H1 (cell line): ENCODE measurements at regions not wholly inside any gene's neighbourhood (a gene's known extent, or its start where the extent isn't known, plus 50 kb on each side); places are given as distances from the start of the nearest gene placed in this dataset.

Experiments
- CTCF ChIA-PET: fragments of 300-600 bp; sonication (Branson Sonifier 250); formaldehyde crosslinking; loops from one replicate; lab custom pipeline; 2021; ENCODE audit not compliant: partially characterized antibody; lab: Charles Lee
- POLR2A ChIA-PET: fragments of 300-600 bp; sonication (Branson Sonifier 250); formaldehyde crosslinking; loops from one replicate; lab custom pipeline; 2021; ENCODE audit warnings: inconsistent platforms; ENCODE audit not compliant: partially characterized antibody; lab: Charles Lee
- DNase-seq, 2 experiments: peaks; one replicate each; pipeline versions ENCODE4 v3.0.0 to v3.0.0-alpha.2; 2010 to 2022; ENCODE audit warnings: low spot score in 2 of 2, low read depth in 1 of 2, mixed read lengths in 1 of 2
- FAIRE-seq: peaks from 2 replicates; lab custom pipeline; 2011; peaks lifted over from hg19 to GRCh38; lab: Jason Lieb, UNC
- H2AFZ ChIP-seq: 2 replicates; pipeline ENCODE4 v1.8.1; 2012; ENCODE audit warnings: low read length, inconsistent platforms
- H2AK5ac ChIP-seq: 2 replicates; pipeline ENCODE4 v1.6.1; 2013; ENCODE audit warnings: low read depth, low read length
- H2BK120ac ChIP-seq: replicated peaks from 2 replicates; pipeline ENCODE3; 2013; ENCODE audit warnings: low read depth, low read length, inconsistent platforms
- H2BK12ac ChIP-seq: 2 replicates; pipeline ENCODE4 v1.6.1; 2013; ENCODE audit warnings: low read depth, low read length
- H2BK15ac ChIP-seq: 2 replicates; pipeline ENCODE4 v1.6.1; 2013; ENCODE audit warnings: low read length
- H2BK20ac ChIP-seq: 2 replicates; pipeline ENCODE4 v1.6.1; 2013; ENCODE audit warnings: low read length
- H2BK5ac ChIP-seq: 2 replicates; pipeline ENCODE4 v1.6.1; 2013; ENCODE audit warnings: low read depth, low read length
- H3K14ac ChIP-seq: 2 replicates; pipeline ENCODE4 v1.6.1; 2013; ENCODE audit warnings: inconsistent platforms; ENCODE audit not compliant: insufficient read length
- H3K18ac ChIP-seq: 2 replicates; pipeline ENCODE4 v1.6.1; 2013; ENCODE audit warnings: low read length; ENCODE audit errors: extremely low read depth
- H3K23ac ChIP-seq: 2 replicates; pipeline ENCODE4 v1.6.1; 2013; ENCODE audit warnings: inconsistent platforms; ENCODE audit not compliant: insufficient read length
- H3K23me2 ChIP-seq: 2 replicates; pipeline ENCODE4 v1.6.1; 2013; ENCODE audit warnings: low read depth, low read length
- H3K27ac ChIP-seq: 2 replicates; pipeline ENCODE4 v1.6.1; 2011; ENCODE audit warnings: low read depth, low read length, inconsistent platforms
- H3K27me3 ChIP-seq, 4 experiments: replicated peaks in 1 of 4; 1 replicate in 1 of 4; 2 replicates in 3 of 4; pipeline versions ENCODE4 v1.6.1 to v1.8.1; 2011 to 2013; ENCODE audit warnings: low read length in 3 of 4, mild to moderate bottlenecking in 3 of 4, inconsistent platforms in 2 of 4, mixed read lengths in 2 of 4, moderate library complexity in 1 of 4; ENCODE audit not compliant: control insufficient read depth in 3 of 4, insufficient read depth in 3 of 4; ENCODE audit errors: extremely low read depth in 1 of 4
- H3K36me3 ChIP-seq, 4 experiments: 2 replicates each; pipeline versions ENCODE4 v1.6.1 to v1.8.1; 2011 to 2013; ENCODE audit warnings: mild to moderate bottlenecking in 4 of 4, low read length in 3 of 4, moderate library complexity in 2 of 4, control low read depth in 1 of 4, inconsistent platforms in 1 of 4; ENCODE audit not compliant: insufficient read depth in 4 of 4, control insufficient read depth in 2 of 4
- H3K4ac ChIP-seq: replicated peaks from 2 replicates; pipeline ENCODE3; 2013; ENCODE audit warnings: low read length, low read depth, mixed read lengths, inconsistent platforms; ENCODE audit not compliant: insufficient read length
- H3K4me1 ChIP-seq, 4 experiments: replicated peaks in 1 of 4; 1 replicate in 1 of 4; 2 replicates in 3 of 4; pipeline versions ENCODE4 v1.6.1 to v1.8.1; 2011 to 2013; ENCODE audit warnings: low read length in 3 of 4, inconsistent platforms in 2 of 4, mixed read lengths in 1 of 4; ENCODE audit not compliant: insufficient read depth in 4 of 4, control insufficient read depth in 3 of 4
- H3K4me2 ChIP-seq, 2 experiments: 2 replicates each; pipeline versions ENCODE4 v1.6.1 to v1.8.1; 2011 to 2013; ENCODE audit warnings: low read depth in 2 of 2, low read length in 2 of 2, control low read depth in 1 of 2, inconsistent platforms in 1 of 2, mild to moderate bottlenecking in 1 of 2; ENCODE audit not compliant: insufficient read depth in 1 of 2
- H3K4me3 ChIP-seq, 4 experiments: fragments of 200-600, 300-600 bp in 1 of 4; sonication (generic), shearing (Covaris generic), sonication (Bioruptor Twin) in 1 of 4; 2 replicates each; pipeline versions ENCODE4 v1.5.1 to v1.8.1; 2011 to 2016; ENCODE audit warnings: low read length in 4 of 4, low read depth in 3 of 4, control low read depth in 2 of 4, inconsistent platforms in 2 of 4, mild to moderate bottlenecking in 2 of 4, mixed read lengths in 1 of 4, moderate library complexity in 1 of 4; ENCODE audit not compliant: insufficient read depth in 2 of 4; ENCODE audit errors: extremely low read depth in 1 of 4
- H3K56ac ChIP-seq: replicated peaks from 2 replicates; pipeline ENCODE3; 2013; ENCODE audit warnings: low read depth, mild to moderate bottlenecking, mixed read lengths, low read length, inconsistent platforms; ENCODE audit not compliant: insufficient read length
- H3K79me1 ChIP-seq: 2 replicates; pipeline ENCODE4 v1.6.1; 2013; ENCODE audit warnings: low read depth, low read length, control low read depth
- H3K79me2 ChIP-seq, 2 experiments: 2 replicates each; pipeline versions ENCODE4 v1.6.1 to v1.8.1; 2012 to 2013; ENCODE audit warnings: low read length in 2 of 2, mild to moderate bottlenecking in 2 of 2, inconsistent platforms in 1 of 2; ENCODE audit not compliant: insufficient read depth in 2 of 2, control insufficient read depth in 1 of 2
- H3K9ac ChIP-seq, 4 experiments: replicated peaks in 1 of 4; 1 replicate in 1 of 4; 2 replicates in 3 of 4; pipeline versions ENCODE4 v1.6.1 to v1.8.1; 2011 to 2013; ENCODE audit warnings: low read depth in 3 of 4, low read length in 3 of 4, control low read depth in 2 of 4, mild to moderate bottlenecking in 2 of 4, moderate library complexity in 2 of 4, inconsistent platforms in 1 of 4; ENCODE audit errors: extremely low read depth in 1 of 4
- H3K9me3 ChIP-seq, 2 experiments: 2 replicates each; pipeline versions ENCODE4 v1.6.1 to v1.8.1; 2012 to 2013; ENCODE audit warnings: mild to moderate bottlenecking in 2 of 2, moderate library complexity in 2 of 2, control low read depth in 1 of 2, inconsistent platforms in 1 of 2, low read depth in 1 of 2, low read length in 1 of 2, mixed read lengths in 1 of 2; ENCODE audit not compliant: insufficient read depth in 2 of 2
- H4K20me1 ChIP-seq, 2 experiments: replicated peaks in 1 of 2; 2 replicates each; pipeline versions ENCODE3 to v1.8.1; 2011 to 2013; ENCODE audit warnings: inconsistent platforms in 2 of 2, low read length in 2 of 2, mild to moderate bottlenecking in 1 of 2; ENCODE audit not compliant: insufficient read depth in 2 of 2, control insufficient read depth in 1 of 2
- H4K5ac ChIP-seq: 2 replicates; pipeline ENCODE4 v1.6.1; 2013; ENCODE audit warnings: low read length, low read depth, mixed read lengths, inconsistent platforms; ENCODE audit not compliant: insufficient read length
- H4K8ac ChIP-seq: 2 replicates; pipeline ENCODE4 v1.8.0; 2013; ENCODE audit warnings: mild to moderate bottlenecking, moderate library complexity, low read length, inconsistent platforms; ENCODE audit not compliant: insufficient read depth; ENCODE audit errors: extremely low read depth
- H4K91ac ChIP-seq: replicated peaks from 2 replicates; pipeline ENCODE3; 2013; ENCODE audit warnings: low read length, mixed read lengths, inconsistent platforms; ENCODE audit not compliant: insufficient read length
- BRCA1 ChIP-seq: IDR thresholded peaks from 2 replicates; pipeline ENCODE4 v1.6.1; 2012; ENCODE audit warnings: low read depth, low read length, improper control_type of control experiment
- CBX8 ChIP-seq: fragments of 300-800, 300-1000 bp; sonication (generic); IDR thresholded peaks from 2 replicates; pipeline ENCODE4 v1.7.1; 2016; ENCODE audit warnings: low read depth, low read length, borderline replicate concordance
- CEBPB ChIP-seq: IDR thresholded peaks from 2 replicates; pipeline ENCODE4 v1.6.1; 2012; ENCODE audit warnings: low read depth, low read length
- CHD1 ChIP-seq: IDR thresholded peaks from 2 replicates; pipeline ENCODE4 v1.6.1; 2012; ENCODE audit warnings: low read depth, low read length, improper control_type of control experiment
- EZH2 ChIP-seq: fragments of 200-600 bp; sonication (generic); IDR thresholded peaks from 2 replicates; pipeline ENCODE4 v1.7.1; 2012; ENCODE audit warnings: low read depth, mild to moderate bottlenecking, moderate library complexity, low read length, inconsistent platforms; ENCODE audit not compliant: severe bottlenecking
- GABPA ChIP-seq: IDR thresholded peaks from 2 replicates; pipeline ENCODE4 v1.6.1; 2011; ENCODE audit warnings: mild to moderate bottlenecking, low read length, moderate library complexity, borderline replicate concordance; ENCODE audit not compliant: insufficient read depth
- HDAC6 ChIP-seq: IDR thresholded peaks from one replicate; pipeline ENCODE4 v1.7.1; 2012; ENCODE audit warnings: low read depth, mild to moderate bottlenecking, inconsistent platforms, low read length, moderate library complexity
- MAFK ChIP-seq: IDR thresholded peaks from 2 replicates; pipeline ENCODE4 v1.6.1; 2012; ENCODE audit warnings: low read depth, mild to moderate bottlenecking, improper control_type of control experiment, low read length
- MAX ChIP-seq: IDR thresholded peaks from 2 replicates; pipeline ENCODE4 v1.6.1; 2012; ENCODE audit warnings: inconsistent platforms
- POLR2A ChIP-seq, 2 experiments: IDR thresholded peaks; 1 replicate in 1 of 2; 2 replicates in 1 of 2; pipeline ENCODE4 v1.6.1; 2011; ENCODE audit warnings: low read depth in 2 of 2, low read length in 2 of 2, mild to moderate bottlenecking in 2 of 2; ENCODE audit errors: control extremely low read depth in 1 of 2
- POU5F1 ChIP-seq: IDR thresholded peaks from 2 replicates; pipeline ENCODE4 v1.6.1; 2011; ENCODE audit warnings: low read depth, mild to moderate bottlenecking, low read length, moderate library complexity
- SIX5 ChIP-seq: IDR thresholded peaks from 2 replicates; pipeline ENCODE4 v1.6.1; 2011; ENCODE audit warnings: mild to moderate bottlenecking, low read depth, low read length
- SP4 ChIP-seq: IDR thresholded peaks from 2 replicates; pipeline ENCODE4 v1.6.1; 2012; ENCODE audit warnings: low read length, inconsistent platforms
- SRF ChIP-seq: IDR thresholded peaks from 2 replicates; pipeline ENCODE4 v1.6.1; 2011; ENCODE audit warnings: mild to moderate bottlenecking, low read depth, low read length, moderate library complexity
- TAF1 ChIP-seq: IDR thresholded peaks from 2 replicates; pipeline ENCODE4 v1.6.1; 2011; ENCODE audit warnings: mild to moderate bottlenecking, low read depth, low read length
- YY1 ChIP-seq: IDR thresholded peaks from 2 replicates; pipeline ENCODE4 v1.6.1; 2011; ENCODE audit warnings: low read depth, mild to moderate bottlenecking, low read length
- WGBS, 2 experiments: shearing (Covaris generic) in 1 of 2; methylation state at CpG; one replicate each; pipeline versions ENCODE4 v1.1.6 to v1.1.7; 2013 to 2015; ENCODE audit warnings: low lambda C conversion rate in 2 of 2, mixed read lengths in 2 of 2, inconsistent platforms in 1 of 2, low coverage in 1 of 2, missing lambda C conversion rate in 1 of 2; ENCODE audit not compliant: insufficient replicate concordance in 2 of 2, insufficient coverage in 1 of 2, insufficient read length in 1 of 2; ENCODE audit errors: extremely low coverage in 1 of 2, missing lambda C conversion rate in 1 of 2; 5-methylcytosine and 5-hydroxymethylcytosine counted together
- TF ChIP-seq, protein P1 (sequence below): IDR thresholded peaks from 2 replicates; pipeline ENCODE4 v1.6.1; 2012; ENCODE audit warnings: inconsistent platforms

DNA sequence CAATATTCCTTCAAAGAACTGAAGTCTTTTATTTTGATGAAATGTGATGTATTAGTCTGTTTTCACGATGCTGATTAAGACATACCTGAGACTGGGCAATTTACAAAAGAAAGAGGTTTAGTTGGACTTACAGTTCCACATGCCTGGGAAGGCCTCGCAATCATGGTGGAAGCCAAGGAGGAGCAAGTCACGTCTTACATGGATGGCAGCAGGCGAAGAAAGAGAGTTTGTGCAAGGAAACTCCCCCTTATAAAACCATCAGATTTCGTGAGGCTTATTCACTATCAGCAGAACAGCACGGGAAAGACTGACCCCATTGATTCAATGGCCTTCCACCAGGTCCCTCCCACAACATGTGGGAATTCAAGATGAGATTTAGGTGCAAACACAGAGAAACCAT, 750.3 kb upstream of the KCND2 start:
- Histone ChIP-seq H3K23me2 (no peaks in the 10 kb centered on the region), H2BK5ac (no peak overlapping the region), H4K20me1 (no peaks in the 10 kb centered on the region), H2BK15ac (no peak overlapping the region), H3K9ac (no peak overlapping the region), H3K27me3 (no peaks in the 10 kb centered on the region), H3K36me3 (no peaks in the 10 kb centered on the region; a peak in 1 of 8 replicates), H4K5ac (no peak overlapping the region), H3K79me1 (no peaks in the 10 kb centered on the region), H3K79me2 (no peaks in the 10 kb centered on the region), H3K23ac (no peak overlapping the region), H3K4me1 (no peaks in the 10 kb centered on the region), H2BK12ac (no peak overlapping the region), H4K91ac (no peak overlapping the region), H3K27ac (no peak overlapping the region), H3K18ac (no peak overlapping the region), H3K4me3 (no peak overlapping the region), H3K4ac (no peak overlapping the region), H3K14ac (no peak overlapping the region), H3K56ac (no peak overlapping the region), H2BK20ac (no peak overlapping the region), H2BK120ac (no peak overlapping the region), H4K8ac (no peak overlapping the region), H2AFZ (no peak overlapping the region), H3K9me3 (no peaks in the 10 kb centered on the region), H3K4me2 (no peak overlapping the region), H2AK5ac (no peak overlapping the region)
- FAIRE-seq: no peak
- ChIA-PET POLR2A (no interaction called here), CTCF (no interaction called here)
- DNase-seq: no peak
- WGBS, 2 experiments: 91% methylated on average over 6 of the region's 6 CpGs; no CpG with 5 or more reads in 1 of the 2 experiments
- TF ChIP-seq POLR2A (IDR thresholded peaks at IDR 0.05; ENCODE audit: control extremely low read depth in 1 of 2, low read depth in 2 of 2, low read length in 2 of 2) (no peak), SRF (no peak), CBX8 (no peak), BRCA1 (no peak), CEBPB (no peak), GABPA (no peak), EZH2 (no peak), SP4 (no peak), MAX (no peak), TAF1 (no peak), CHD1 (no peak), SIX5 (no peak), YY1 (no peak), MAFK (no peak), HDAC6 (no peak), POU5F1 (no peak)
- TF ChIP-seq, protein P1, sequence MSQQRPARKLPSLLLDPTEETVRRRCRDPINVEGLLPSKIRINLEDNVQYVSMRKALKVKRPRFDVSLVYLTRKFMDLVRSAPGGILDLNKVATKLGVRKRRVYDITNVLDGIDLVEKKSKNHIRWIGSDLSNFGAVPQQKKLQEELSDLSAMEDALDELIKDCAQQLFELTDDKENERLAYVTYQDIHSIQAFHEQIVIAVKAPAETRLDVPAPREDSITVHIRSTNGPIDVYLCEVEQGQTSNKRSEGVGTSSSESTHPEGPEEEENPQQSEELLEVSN: no peak
